ENCODE measurements at regions not wholly inside any gene's neighbourhood (a gene's known extent, or its start where the extent isn't known, plus 50 kb on each side); places are given as distances from the start of the nearest gene placed in this dataset.

- DNase-seq (ENCODE audit: low spot score), result no peak
Observed at GRCh38 chr4:44120646-44121045, 328.0 kb downstream of the KCTD8 start.

DNA sequence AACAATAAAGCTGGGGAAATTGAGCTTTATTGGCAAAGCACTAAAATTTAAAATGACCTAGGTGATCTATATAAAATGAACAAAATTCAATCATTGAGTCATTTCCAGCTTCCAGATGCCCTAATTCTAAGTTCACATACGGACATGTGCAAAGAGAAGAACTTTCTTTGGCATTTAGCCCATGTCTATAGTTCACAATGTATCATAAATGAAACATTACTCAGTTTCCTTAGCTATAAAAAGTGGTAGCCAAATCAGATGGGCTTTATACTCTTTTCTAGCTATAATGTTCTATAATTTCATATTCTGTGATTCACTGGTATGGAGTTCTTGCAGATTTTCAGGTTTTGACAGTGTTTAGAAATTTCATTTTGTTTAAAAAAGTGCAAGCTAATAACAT, 327.4 kb downstream of the KCTD8 start:
- DNase-seq (ENCODE audit: low spot score), result no peak
